K562 (cell line): ENCODE measurements at regions not wholly inside any gene's neighbourhood (a gene's known extent, or its start where the extent isn't known, plus 50 kb on each side); places are given as distances from the start of the nearest gene placed in this dataset.

Experiments
- ATAC-seq: fragments of 200-7000 bp; cut with Tn5 transposase; 3 replicates; pipeline ENCODE4 v1.9.1; 2020; ENCODE audit warnings: moderate library complexity
- BruUV-seq: library from RNA; stranded (reverse); fragments of 400-500 nt; replicated peaks from 2 replicates; lab custom pipeline; 2021; lab: Mats Ljungman, UMichigan
- CTCF ChIA-PET: fragments of 300-600 bp; formaldehyde crosslinking; extraction: SDS; loops from one replicate; lab custom pipeline; 2021; ENCODE audit warnings: low intra/inter-chr PET ratio; lab: Yijun Ruan, JAX
- POLR2A ChIA-PET: fragments of 300-600, 350-650 bp; sonication (Branson Sonifier 250); formaldehyde crosslinking; extraction: SDS; loops from one replicate; lab custom pipeline; 2021; ENCODE audit warnings: antibody characterized with exemption, inconsistent platforms; lab: Yijun Ruan, JAX
- DNase-seq, 4 experiments: peaks; one replicate each; pipeline versions ENCODE4 v3.0.0 to v3.0.0-alpha.2; 2011 to 2018; ENCODE audit warnings: low spot score in 3 of 4, mixed read lengths in 3 of 4; ENCODE audit errors: extremely low read depth in 1 of 4
- FAIRE-seq: peaks from 2 replicates; lab custom pipeline; 2011; peaks lifted over from hg19 to GRCh38; lab: Jason Lieb, UNC
- H2AFZ ChIP-seq: 2 replicates; pipeline ENCODE4 v1.6.0; 2011; ENCODE audit warnings: low read depth, low read length, control low read depth, inconsistent platforms
- H3K27ac ChIP-seq: fragments of 200-600 bp; 3 replicates; pipeline ENCODE4 v1.8.0; 2011; ENCODE audit warnings: low read depth, mild to moderate bottlenecking, control low read depth, inconsistent platforms, low read length, moderate library complexity, mixed read lengths; ENCODE audit errors: extremely low read depth
- H3K27me3 ChIP-seq, 2 experiments: fragments of 300-600 bp in 1 of 2; 2 replicates in 1 of 2; 3 replicates in 1 of 2; pipeline versions ENCODE4 v1.6.0 to v1.8.0; 2011; ENCODE audit warnings: inconsistent platforms in 2 of 2, low read length in 2 of 2, mild to moderate bottlenecking in 1 of 2, mixed read lengths in 1 of 2, moderate library complexity in 1 of 2; ENCODE audit not compliant: control insufficient read depth in 2 of 2, insufficient read depth in 2 of 2
- H3K36me3 ChIP-seq: fragments of 300-600 bp; 3 replicates; pipeline ENCODE4 v1.8.0; 2011; ENCODE audit warnings: mild to moderate bottlenecking, low read length, inconsistent platforms; ENCODE audit not compliant: control insufficient read depth, insufficient read depth
- H3K4me1 ChIP-seq, 2 experiments: fragments of 200-600 bp in 1 of 2; replicated peaks in 1 of 2; 2 replicates in 1 of 2; 3 replicates in 1 of 2; pipeline versions ENCODE4 v1.5.1 to v1.8.0; 2011; ENCODE audit warnings: inconsistent platforms in 2 of 2, low read length in 2 of 2, mild to moderate bottlenecking in 1 of 2, mixed read lengths in 1 of 2, moderate library complexity in 1 of 2; ENCODE audit not compliant: control insufficient read depth in 2 of 2, insufficient read depth in 2 of 2
- H3K4me2 ChIP-seq: 2 replicates; pipeline ENCODE4 v1.6.1; 2011; ENCODE audit warnings: low read length, control low read depth, inconsistent platforms, mixed read lengths; ENCODE audit not compliant: insufficient read depth
- H3K4me3 ChIP-seq: fragments of 200-600 bp; sonication (generic), shearing (Covaris generic); 2 replicates; pipeline ENCODE4 v1.5.1; 2016; ENCODE audit warnings: control low read depth, inconsistent platforms
- H3K79me2 ChIP-seq: fragments of 200-600 bp; 3 replicates; pipeline ENCODE4 v1.8.0; 2011; ENCODE audit warnings: low read length, inconsistent platforms; ENCODE audit not compliant: control insufficient read depth, insufficient read depth
- H3K9ac ChIP-seq, 2 experiments: 2 replicates each; pipeline versions ENCODE4 v1.6.0 to v1.6.1; 2011; ENCODE audit warnings: low read depth in 2 of 2, low read length in 2 of 2, control low read depth in 1 of 2, inconsistent platforms in 1 of 2, mild to moderate bottlenecking in 1 of 2, mixed read lengths in 1 of 2; ENCODE audit not compliant: insufficient read depth in 1 of 2
- H3K9me1 ChIP-seq: one replicate; pipeline ENCODE4 v1.6.0; 2011; ENCODE audit warnings: inconsistent platforms, mild to moderate bottlenecking, low read length, moderate library complexity; ENCODE audit not compliant: control insufficient read depth, insufficient read depth
- H3K9me3 ChIP-seq: replicated peaks from 2 replicates; pipeline ENCODE4 v1.5.1; 2011; ENCODE audit warnings: low read depth, low read length, inconsistent platforms; ENCODE audit not compliant: control insufficient read depth, insufficient read depth
- H4K20me1 ChIP-seq: replicated peaks from 2 replicates; pipeline ENCODE4 v1.6.1; 2011; ENCODE audit warnings: low read length, inconsistent platforms, mixed read lengths; ENCODE audit not compliant: control insufficient read depth, insufficient read depth
- FOXP1 ChIP-seq: sonication (generic); formaldehyde crosslinking; IDR thresholded peaks from 2 replicates; pipeline ENCODE4 v1.8.0; 2022; ENCODE audit warnings: mild to moderate bottlenecking, missing genetic modification reagents
- PHF20 ChIP-seq: fragments of 450-650 bp; IDR thresholded peaks from 2 replicates; pipeline ENCODE4 v1.6.1; 2018; ENCODE audit not compliant: partially characterized antibody
- RCOR1 ChIP-seq, 2 experiments: IDR thresholded peaks; 2 replicates each; pipeline ENCODE4 v1.6.1; 2012; ENCODE audit warnings: low read depth in 2 of 2, low read length in 2 of 2, borderline replicate concordance in 1 of 2, improper control_type of control experiment in 1 of 2
- SMARCC2 ChIP-seq: fragments of 450-650 bp; IDR thresholded peaks from 2 replicates; pipeline ENCODE4 v1.6.1; 2017; ENCODE audit warnings: antibody characterized with exemption, moderate library complexity, mild to moderate bottlenecking, low read depth
- TFAM ChIP-seq: fragments of 250-450 bp; sonication (Bioruptor Pico); conservative IDR thresholded peaks from 2 replicates; pipeline ENCODE4 v1.5.0; 2021; ENCODE audit warnings: mild to moderate bottlenecking, moderate library complexity
- ZC3H11A ChIP-seq: IDR thresholded peaks from 2 replicates; pipeline ENCODE4 v1.6.1; 2012; ENCODE audit warnings: low read depth, low read length, improper control_type of control experiment
- ZNF449 ChIP-seq: fragments of 250-450 bp; sonication (Bioruptor Pico); IDR thresholded peaks from 2 replicates; pipeline ENCODE4 v1.8.0; 2022; ENCODE audit warnings: moderate library complexity, mild to moderate bottlenecking, inconsistent platforms
- ZNF512 ChIP-seq: IDR thresholded peaks from 2 replicates; pipeline ENCODE4 v1.6.1; 2016; ENCODE audit warnings: missing genetic modification characterization, missing compliant biosample characterization
- ZNF740 ChIP-seq, 3 experiments: fragments of 200-800 bp in 1 of 3; sonication (Bioruptor generic) in 1 of 3; sonication (generic) in 1 of 3; formaldehyde crosslinking in 1 of 3; IDR thresholded peaks; 2 replicates each; pipeline versions ENCODE4 v1.6.1 to v1.8.0; 2016 to 2022; ENCODE audit warnings: mild to moderate bottlenecking in 2 of 3, missing compliant biosample characterization in 2 of 3, missing genetic modification characterization in 2 of 3, missing genetic modification reagents in 1 of 3
- WGBS: fragments of 100-300 bp; shearing (Covaris generic); methylation state at CpG from one replicate; pipeline ENCODE4 v1.1.6; 2016; ENCODE audit warnings: low coverage, mixed read lengths; ENCODE audit not compliant: insufficient coverage; ENCODE audit errors: missing lambda C conversion rate; 5-methylcytosine and 5-hydroxymethylcytosine counted together
- in situ Hi-C: fragments of 300-500 bp; cut with MboI; formaldehyde crosslinking; loops from 4 replicates; pipeline ENCODE4 v1.15.0; 2018; ENCODE audit warnings: inconsistent platforms, mixed read lengths
- intact Hi-C: fragments of 100-400 bp; cut with micrococcal nuclease; formaldehyde crosslinking; loops from 2 replicates; pipeline ENCODE4 v1.14.2; 2022
- TF ChIP-seq, protein P1 (sequence below), 2 experiments: fragments of 200-800 bp in 1 of 2; sonication (Bioruptor generic) in 1 of 2; sonication (generic) in 1 of 2; formaldehyde crosslinking in 1 of 2; IDR thresholded peaks in 1 of 2; conservative IDR thresholded peaks in 1 of 2; 2 replicates each; pipeline versions ENCODE4 v1.5.0 to v1.6.1; 2016 to 2020; ENCODE audit warnings: missing compliant biosample characterization in 1 of 2, missing genetic modification characterization in 1 of 2, missing genetic modification reagents in 1 of 2

GRCh38 chr2:67241453-67241852 is 155.7 kb upstream of the ETAA1 start:
- intact Hi-C loops, result no loop called here
- no peak for TF ChIP-seq PHF20
- peak; percentile 75 for TF ChIP-seq ZNF512
- TF ChIP-seq, all 486 proteins: peak for 1
- no peaks in the 10 kb centered on the region for H3K79me2 ChIP-seq
- no peaks in the 10 kb centered on the region for H3K27me3 ChIP-seq
- BruUV-seq, result no TSS peak
- H2AFZ ChIP-seq, result no peak overlapping the region
- no peak overlapping the region for H3K9ac ChIP-seq
- WGBS, result 5% methylated on average over 1 of the region's 1 CpG
- no peaks in the 10 kb centered on the region for H3K4me1 ChIP-seq
- H3K4me3 ChIP-seq, result no peak overlapping the region
- H3K27ac ChIP-seq, result no peak overlapping the region
- DNase-seq (no peak), FAIRE-seq (no peak), ATAC-seq (no peak)
- ChIA-PET CTCF (no interaction called here), POLR2A (interaction anchor here (0.6 kb wide), 1 partner anchor 19 kb away, joined by 4 read pairs; no protein-coding TSS in a partner anchor)
- in situ Hi-C loops, result no loop called here
- no peaks in the 10 kb centered on the region for H3K36me3 ChIP-seq
- no peaks in the 10 kb centered on the region for H4K20me1 ChIP-seq
- H3K4me2 ChIP-seq, result no peak overlapping the region
- no peaks in the 10 kb centered on the region for H3K9me1 ChIP-seq
- H3K9me3 ChIP-seq, result no peaks in the 10 kb centered on the region

GRCh38 chr2:67242456-67242855 is 154.7 kb upstream of the ETAA1 start:
- Histone ChIP-seq H3K27me3 (no peaks in the 10 kb centered on the region), H3K27ac (no peak overlapping the region), H3K9me1 (no peaks in the 10 kb centered on the region), H3K4me3 (no peak overlapping the region), H3K4me1 (no peaks in the 10 kb centered on the region), H3K9ac (no peak overlapping the region), H2AFZ (no peak overlapping the region), H3K4me2 (no peak overlapping the region), H4K20me1 (no peaks in the 10 kb centered on the region), H3K79me2 (no peaks in the 10 kb centered on the region), H3K9me3 (no peaks in the 10 kb centered on the region), H3K36me3 (no peaks in the 10 kb centered on the region)
- 0% methylated on average over 3 of the region's 3 CpGs for WGBS
- ChIA-PET POLR2A (no interaction called here), CTCF (no interaction called here)
- in situ Hi-C loops, result no loop called here
- FAIRE-seq, result no peak
- intact Hi-C loops, result no loop called here
- no TSS peak for BruUV-seq
- DNase-seq, result no peak
- ATAC-seq, result no peak
- TF ChIP-seq, protein P1, sequence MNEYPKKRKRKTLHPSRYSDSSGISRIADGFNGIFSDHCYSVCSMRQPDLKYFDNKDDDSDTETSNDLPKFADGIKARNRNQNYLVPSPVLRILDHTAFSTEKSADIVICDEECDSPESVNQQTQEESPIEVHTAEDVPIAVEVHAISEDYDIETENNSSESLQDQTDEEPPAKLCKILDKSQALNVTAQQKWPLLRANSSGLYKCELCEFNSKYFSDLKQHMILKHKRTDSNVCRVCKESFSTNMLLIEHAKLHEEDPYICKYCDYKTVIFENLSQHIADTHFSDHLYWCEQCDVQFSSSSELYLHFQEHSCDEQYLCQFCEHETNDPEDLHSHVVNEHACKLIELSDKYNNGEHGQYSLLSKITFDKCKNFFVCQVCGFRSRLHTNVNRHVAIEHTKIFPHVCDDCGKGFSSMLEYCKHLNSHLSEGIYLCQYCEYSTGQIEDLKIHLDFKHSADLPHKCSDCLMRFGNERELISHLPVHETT (CRISPR knock-in tag; conservative IDR thresholded peaks at IDR 0.05 in 1 of 2, IDR thresholded peaks at IDR 0.05 in 1 of 2), result no peak
- no peak for TF ChIP-seq TFAM (CRISPR knock-in tag)
- no peak for TF ChIP-seq FOXP1 (CRISPR knock-in tag)
- no peak for TF ChIP-seq RCOR1 (IDR thresholded peaks at IDR 0.05; ENCODE audit: borderline replicate concordance in 1 of 2, low read depth in 2 of 2, low read length in 2 of 2)
- no peak for TF ChIP-seq SMARCC2
- TF ChIP-seq ZNF740 (CRISPR knock-in tag; IDR thresholded peaks at IDR 0.05), result no peak
- no peak for TF ChIP-seq ZNF740 (tag; IDR thresholded peaks at IDR 0.05)
- no peak for TF ChIP-seq ZNF449 (CRISPR knock-in tag)
- no peak for TF ChIP-seq ZC3H11A
